Fibroblast of skin of scalp (primary cell): ENCODE measurements at regions not wholly inside any gene's neighbourhood (a gene's known extent, or its start where the extent isn't known, plus 50 kb on each side); places are given as distances from the start of the nearest gene placed in this dataset.

Experiments used
- DNase-seq: peaks from one replicate; pipeline ENCODE4 v3.0.0-alpha.2; 2013

DNA sequence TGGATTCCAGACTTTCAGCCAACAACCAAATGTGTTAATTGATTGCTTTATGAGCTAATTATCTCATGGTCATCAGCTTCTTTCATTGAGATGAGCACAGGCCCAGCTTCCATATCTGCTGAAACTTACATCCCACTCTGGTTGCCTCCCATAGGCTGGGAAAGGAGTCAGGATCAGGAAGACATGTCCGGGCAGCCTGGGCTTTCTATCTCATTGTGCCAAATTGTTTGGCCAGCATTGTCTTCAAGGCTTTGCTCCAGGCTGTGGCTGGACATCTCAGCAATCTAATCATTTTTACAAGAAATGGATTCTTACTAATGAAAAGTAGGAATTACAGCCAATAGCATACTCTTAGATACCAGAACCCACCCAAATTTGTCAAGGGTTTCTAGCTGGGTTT is 295.2 kb downstream of the CXCL12 start:
- no peak for DNase-seq

DNA sequence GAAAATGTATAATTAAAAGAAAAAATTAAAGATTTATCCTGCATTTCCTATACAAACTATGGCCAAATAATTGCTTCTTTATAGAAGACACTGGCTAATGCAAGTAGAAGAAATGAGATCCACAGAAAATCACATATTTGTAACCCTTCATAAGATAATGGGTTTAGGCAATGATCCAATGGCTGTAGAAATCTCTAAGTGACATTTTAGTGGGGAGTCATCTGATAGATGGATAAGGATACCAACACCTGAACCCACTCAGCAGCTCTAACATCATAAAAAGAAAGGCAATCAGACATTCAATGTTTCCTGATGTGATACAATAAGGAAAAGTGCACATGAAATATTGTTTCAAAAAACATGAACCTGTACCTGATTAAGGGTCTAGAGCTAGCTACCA is 297.5 kb downstream of the CXCL12 start:
- no peak for DNase-seq

GRCh38 chr10:44083719-44084400 is 301.0 kb downstream of the CXCL12 start:
- no peak for DNase-seq

DNA sequence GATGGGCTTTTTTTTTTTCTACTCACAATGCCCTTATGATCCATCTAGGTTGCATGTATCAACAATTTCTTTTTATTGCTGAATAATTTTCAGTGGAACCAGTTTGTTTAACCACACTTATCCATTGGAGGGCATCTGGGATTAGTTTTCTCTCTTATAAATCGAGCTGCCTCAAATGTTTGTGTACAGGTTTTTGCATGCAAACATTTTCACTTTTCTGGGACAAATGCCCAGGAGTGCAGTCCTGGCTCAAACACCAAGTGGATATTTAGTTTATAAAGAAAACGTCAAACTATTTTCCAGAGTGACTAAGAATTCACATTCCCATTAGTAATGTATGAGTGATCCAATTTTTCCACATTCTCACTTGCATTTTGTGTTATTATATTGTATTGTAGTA is 313.4 kb downstream of the CXCL12 start:
- peak; percentile 90 for DNase-seq

DNA sequence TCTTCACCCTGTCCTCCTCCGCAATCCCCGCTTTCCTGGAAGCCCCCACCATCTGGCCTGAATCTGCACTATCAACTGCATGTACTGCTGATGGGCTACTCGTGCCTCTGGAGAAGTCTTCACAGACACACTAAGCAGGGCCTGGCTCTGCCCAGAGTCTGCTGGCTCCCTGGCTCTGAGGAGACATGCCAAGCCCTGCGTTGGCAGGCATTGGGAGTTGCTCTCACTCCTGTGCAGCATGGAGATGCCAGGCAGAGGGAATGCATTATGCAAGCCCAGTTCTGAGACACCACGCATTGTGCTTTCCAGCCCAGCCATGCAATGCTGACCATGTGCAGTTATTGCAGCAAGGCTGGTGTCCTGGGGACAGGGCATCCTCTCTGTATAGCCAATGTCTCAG is 314.6 kb downstream of the CXCL12 start:
- DNase-seq = no peak

GRCh38 chr10:44069573-44069972 is 315.3 kb downstream of the CXCL12 start:
- no peak for DNase-seq

- peak; percentile 23 for DNase-seq
Measured at GRCh38 chr10:44068716-44069482, 316.0 kb downstream of the CXCL12 start.

DNA sequence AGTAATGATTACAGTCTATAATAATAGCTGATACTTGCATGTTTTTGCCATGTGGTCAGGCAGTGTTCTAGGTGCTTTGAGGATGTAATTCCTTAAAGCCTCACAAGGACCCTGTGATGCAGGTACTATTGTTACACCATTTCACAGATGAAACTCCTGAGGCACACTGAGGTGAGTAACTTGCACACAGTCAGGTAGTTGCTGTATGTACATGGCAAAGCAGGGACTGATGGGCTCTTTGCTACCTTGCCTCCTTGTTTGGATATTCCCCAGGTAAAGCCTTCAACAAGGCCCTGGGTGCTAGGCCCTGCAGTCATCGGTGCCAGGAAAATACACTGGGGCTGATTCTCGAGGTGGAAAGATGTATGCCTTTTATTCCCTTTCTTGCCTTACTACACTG is 317.5 kb downstream of the CXCL12 start:
- DNase-seq = no peak

- DNase-seq = no peak
Measured at GRCh38 chr10:44066527-44067255, 318.2 kb downstream of the CXCL12 start.

GRCh38 chr10:44065788-44066526 is 318.9 kb downstream of the CXCL12 start:
- DNase-seq = no peak

GRCh38 chr10:44064987-44065787 is 319.7 kb downstream of the CXCL12 start:
- DNase-seq = no peak

DNA sequence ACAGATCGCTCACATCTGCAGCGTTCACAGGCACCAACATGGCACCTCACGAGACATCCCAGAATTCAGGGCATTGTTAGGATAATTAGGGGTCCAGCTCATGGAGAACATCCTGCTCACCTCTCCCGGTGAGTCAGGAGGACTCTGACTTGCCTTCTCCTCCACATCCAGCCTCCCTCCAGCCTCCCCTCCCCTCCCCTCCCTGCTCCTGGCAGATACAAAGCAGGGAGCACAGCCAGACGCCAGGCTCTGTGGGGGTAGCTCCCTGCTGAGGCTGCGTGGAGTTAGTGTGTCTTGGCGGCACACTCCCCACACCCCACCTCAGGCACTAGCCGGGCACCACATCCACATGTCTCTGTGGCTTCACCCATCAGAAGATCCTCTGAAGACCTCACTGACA is 320.6 kb downstream of the CXCL12 start:
- no peak for DNase-seq

DNA sequence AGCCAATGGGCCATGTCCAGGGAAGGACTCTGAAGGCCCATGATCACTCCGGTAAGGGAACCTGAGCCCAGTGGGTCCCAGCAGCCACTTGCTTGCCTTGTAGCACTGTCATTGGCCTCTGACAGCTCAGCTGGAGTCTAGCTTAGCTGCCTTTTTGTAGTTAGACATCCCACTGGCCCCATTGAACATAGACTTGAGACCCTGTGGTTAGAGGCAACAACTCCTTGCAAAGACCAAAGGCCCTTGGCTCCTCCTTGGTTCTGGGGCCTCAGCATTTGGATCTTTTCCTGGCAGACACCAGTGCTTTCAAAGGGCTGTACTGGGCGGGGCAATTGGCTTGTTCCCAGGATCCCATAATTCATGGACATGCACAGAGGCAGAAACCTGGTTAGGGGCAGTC is 321.2 kb downstream of the CXCL12 start:
- no peak for DNase-seq

DNA sequence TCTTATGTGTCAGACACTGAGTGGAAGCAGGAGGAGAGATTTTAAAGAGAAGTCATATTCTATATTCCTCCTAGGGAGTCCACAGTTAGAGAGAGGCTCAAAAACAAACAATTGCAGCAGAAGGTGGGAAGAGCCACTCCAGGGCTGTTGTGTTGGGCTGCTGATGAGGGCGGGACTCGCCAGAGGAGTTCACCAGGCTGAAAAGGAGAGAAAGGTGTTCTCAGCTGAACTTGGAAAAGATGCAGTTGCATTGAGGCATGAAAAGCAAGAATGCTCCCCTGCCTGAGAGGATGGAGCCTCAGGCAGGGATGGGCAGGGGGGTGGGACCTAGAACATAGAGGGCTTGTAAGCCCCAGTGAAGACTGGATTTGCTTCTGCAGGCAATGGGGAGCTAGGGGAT is 324.2 kb downstream of the CXCL12 start:
- DNase-seq = no peak

DNA sequence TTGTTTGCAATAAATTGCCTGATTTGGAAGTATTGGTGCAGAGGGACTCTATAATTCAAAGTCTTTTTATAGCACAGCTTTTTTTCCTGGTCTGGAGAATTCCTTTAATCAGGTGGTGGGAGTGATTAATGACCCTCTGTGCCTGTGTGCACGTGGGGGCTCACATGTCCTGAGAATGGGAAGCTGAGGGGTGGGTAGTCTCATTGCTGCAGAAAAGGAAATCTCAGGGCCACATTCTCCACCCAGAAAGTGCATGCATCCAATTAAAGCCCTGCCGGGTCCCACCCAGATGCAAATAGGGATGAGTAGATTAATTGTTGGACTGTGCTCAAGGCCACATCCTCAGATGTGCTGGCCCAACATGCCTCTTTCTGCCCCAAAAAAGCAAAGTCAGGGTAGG is 324.7 kb downstream of the CXCL12 start:
- no peak for DNase-seq

GRCh38 chr10:44058259-44058658 is 326.6 kb downstream of the CXCL12 start:
- DNase-seq = no peak

GRCh38 chr10:44056967-44057805 is 327.7 kb downstream of the CXCL12 start:
- no peak for DNase-seq

DNA sequence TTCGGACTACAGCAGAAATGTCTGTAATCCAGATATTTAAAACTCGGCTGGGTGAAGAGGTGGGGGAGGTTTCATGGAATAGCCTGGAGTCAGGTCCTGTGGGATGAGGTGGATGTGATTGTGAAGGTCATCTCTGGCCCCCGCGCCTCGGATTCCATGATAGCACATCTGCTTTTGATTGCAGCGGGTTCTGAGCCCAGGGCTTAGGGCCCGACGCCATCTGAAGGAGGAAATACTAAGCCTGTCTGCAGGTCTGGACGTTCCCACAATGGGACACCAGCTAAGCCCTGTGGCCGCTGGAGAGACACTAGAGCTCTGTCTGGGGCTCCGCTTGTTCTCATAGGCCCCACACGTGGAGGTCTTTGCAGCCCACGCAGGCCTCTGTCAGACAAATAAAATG is 328.7 kb downstream of the CXCL12 start:
- no peak for DNase-seq

- no peak for DNase-seq
Measured at GRCh38 chr10:44054046-44054445, 330.9 kb downstream of the CXCL12 start.

- peak; percentile 56 for DNase-seq
Measured at GRCh38 chr10:44053391-44053790, 331.5 kb downstream of the CXCL12 start.
